HG03558 (cell line): ENCODE measurements at regions not wholly inside any gene's neighbourhood (a gene's known extent, or its start where the extent isn't known, plus 50 kb on each side); places are given as distances from the start of the nearest gene placed in this dataset.
"Not testable (repeated sequence)": the region's sequence is repeated elsewhere in the genome, so short reads cannot be mapped to it uniquely, and the experiment has no call there.

Experiments
- ATAC-seq: cut with Tn5 transposase; IDR thresholded peaks from one replicate; pipeline ENCODE4 v1.9.1; 2021; ENCODE audit warnings: moderate number of reproducible peaks; ENCODE audit not compliant: unreplicated experiment; ENCODE audit errors: extremely low read depth

DNA sequence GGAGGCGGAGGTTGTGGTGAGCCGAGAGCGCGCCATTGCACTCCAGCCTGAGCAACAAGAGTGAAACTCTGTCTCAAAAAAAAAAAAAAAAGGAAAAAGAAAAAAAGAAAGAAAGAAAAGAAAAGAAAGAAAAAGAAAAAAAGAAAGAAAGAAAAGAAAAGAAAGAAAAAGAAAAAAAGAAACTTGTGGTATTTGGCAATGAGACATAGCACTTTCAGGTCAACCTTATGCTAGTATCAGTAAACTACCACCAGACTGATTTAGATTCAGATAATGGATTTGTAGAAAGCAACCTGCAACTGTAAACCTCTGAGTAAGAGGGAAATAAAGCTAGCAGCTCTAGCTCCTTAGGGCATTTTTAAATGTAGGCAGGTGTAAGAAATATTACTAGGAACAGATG is 144.0 kb upstream of the ZNF608 start:
- not testable (repeated sequence) for ATAC-seq

DNA sequence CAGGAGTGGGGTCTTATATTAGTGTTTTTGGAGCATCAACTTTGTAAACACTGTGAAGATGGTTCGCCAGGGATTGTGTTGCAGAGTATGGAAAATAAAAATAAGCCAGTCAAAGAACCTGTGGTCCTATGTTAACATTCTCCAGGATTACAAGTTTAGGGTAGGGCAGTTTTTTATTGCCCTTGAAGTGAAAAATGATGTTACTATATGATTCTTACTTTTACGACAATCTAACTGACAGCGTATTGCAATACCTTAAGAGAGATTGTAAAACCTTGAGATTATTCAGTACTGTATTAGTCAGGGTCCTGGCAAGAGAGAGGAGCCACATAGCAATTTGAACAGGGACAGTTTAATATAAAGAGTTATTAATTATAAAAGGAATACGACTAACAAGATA is 144.7 kb upstream of the ZNF608 start:
- ATAC-seq, result no peak

- ATAC-seq, result no peak
Observed at GRCh38 chr5:124892185-124892848, 145.9 kb upstream of the ZNF608 start.

GRCh38 chr5:124894541-124894940 is 148.1 kb upstream of the ZNF608 start:
- ATAC-seq, result no peak

- ATAC-seq, result no peak
Observed at GRCh38 chr5:124895236-124895635, 148.8 kb upstream of the ZNF608 start.

- ATAC-seq, result no peak
Observed at GRCh38 chr5:124901081-124901480, 154.6 kb upstream of the ZNF608 start.

DNA sequence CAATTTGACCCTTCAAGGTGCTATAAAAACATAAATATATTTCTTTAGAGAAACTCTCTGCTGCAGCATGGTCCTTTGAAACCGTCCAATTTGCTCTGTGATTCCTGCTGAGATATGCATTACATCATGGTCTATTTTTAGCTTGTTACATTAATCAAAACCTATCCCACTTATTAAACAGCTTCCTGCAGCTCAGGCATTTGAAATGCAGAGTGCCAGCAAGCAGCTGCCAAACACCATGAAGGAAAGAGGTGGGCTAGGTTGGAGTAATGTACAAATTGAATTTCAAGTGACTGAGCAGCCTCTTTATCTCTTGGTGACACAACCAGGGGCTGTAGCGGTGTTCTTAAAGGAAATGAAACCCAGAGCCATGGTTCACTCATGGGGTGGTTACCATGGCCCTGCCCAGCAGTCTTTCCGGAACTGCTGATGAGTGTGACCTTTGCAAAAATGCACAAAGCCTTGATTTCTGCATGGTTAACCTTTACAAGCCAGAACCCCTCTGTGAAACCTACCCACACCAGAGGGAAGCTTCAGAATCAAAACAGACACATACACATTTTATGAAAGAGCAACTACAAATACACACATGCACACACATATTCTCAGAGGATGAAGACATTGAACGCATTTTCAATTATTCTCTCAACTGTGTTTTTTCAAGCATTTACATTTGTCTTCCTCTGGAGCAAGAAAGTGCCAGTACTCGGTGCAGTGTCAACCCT is 155.8 kb upstream of the ZNF608 start:
- ATAC-seq, result peak; percentile 96

DNA sequence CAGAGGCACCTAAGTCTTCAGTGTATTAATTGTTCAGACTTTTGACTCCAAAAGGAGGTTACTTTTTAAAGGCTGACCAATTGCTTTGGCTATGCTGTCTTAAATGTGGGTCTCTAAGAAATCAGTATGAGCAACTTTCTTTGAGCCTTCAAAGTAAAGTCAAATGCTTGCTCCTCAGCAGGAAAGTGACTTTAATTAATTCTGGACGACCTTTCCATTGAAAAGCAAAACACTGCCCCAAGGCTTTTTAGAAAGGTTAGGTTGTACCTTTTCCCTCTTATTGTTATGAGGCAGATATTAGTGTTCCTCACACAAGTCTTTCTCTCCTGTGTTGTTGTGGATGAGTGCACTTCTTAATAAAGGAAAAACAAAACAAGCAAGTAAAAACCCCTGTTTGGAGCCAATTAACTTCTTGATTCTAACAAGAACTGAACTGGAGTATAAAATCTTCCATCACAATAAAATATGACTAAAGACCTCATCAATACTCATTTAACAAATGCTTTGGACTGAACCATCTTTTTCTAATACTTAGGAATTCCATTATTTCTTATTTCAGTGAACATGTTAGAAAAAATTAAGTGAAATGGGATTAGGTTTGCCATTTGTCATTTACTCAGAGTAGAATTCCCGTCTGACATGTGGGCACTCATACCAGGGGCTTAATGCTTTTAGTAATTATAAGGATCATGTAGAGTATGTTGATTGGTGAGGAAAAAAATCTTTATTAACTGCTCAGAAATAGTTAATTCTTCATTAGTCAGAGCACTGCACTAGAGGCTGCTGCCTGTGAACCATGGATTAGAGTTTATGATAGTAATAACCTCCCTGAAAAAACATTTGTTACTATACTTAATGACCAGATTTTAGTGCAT is 159.1 kb upstream of the ZNF608 start:
- no peak for ATAC-seq

GRCh38 chr5:124906339-124907097 is 160.1 kb upstream of the ZNF608 start:
- ATAC-seq, result no peak

DNA sequence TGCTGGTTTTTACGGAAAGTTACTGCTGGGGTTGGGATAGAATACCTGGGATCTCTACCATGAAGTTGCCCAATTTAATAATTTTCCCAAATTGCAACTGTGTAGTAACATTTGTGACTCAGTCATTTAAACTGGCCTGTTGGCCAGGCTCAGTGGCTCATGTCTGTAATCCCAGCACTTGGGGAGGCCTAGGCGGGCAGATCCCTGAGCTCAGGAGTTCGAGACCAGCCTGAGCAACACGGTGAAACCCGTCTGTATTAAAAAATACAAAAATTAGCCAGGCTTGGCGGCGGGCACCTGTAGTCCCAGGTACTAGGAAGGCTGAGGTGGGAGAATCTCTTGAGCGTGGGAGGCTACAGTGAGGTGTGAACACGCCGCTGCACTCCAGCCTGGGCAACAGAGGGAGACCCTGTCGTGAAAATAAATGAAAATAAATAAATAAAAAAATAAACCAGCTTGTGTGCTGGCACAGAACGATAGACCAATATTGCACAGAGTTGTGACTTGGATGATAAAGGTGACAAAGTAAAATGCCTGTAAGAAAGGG is 160.7 kb upstream of the ZNF608 start:
- ATAC-seq, result no peak

DNA sequence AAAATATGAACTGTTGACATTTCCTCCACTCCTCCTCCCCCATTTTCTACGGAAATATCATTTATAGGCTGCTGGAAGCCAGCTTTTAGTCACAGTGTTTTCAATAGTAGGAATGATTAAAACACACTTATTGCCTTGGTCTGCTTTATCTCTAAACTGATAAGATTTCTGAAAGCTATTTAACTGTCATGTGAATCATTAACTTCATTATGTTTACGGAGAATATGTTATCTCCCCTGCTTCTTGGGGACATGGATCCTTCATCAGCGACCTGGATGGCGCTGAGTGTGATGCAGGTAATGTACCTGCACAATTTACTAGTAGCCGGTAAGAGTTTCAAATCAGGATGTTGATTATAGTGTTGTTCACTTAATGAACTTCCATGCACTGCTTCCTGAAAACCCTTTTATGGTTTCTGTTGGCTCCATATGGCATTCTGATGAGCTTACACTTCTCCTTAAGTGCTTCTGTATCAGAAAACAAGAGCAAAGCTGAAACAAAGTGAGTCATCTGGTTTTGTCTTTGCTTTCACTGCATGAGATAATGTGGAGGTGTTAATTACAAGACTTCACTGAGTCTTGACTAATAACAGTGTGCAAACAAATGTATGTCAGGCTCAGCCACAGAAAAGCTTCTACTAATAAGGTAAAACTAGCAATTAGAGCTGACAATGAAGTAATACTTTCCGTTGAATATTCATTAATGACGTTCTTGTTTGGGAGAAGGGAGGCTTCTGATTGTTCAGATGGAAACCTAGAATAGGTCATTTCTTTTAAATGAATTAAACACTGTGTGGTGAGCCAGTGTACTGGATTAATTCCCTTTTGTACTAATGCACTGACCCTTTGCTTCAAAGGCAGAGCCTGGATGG is 162.4 kb upstream of the ZNF608 start:
- peak; percentile 86 for ATAC-seq

DNA sequence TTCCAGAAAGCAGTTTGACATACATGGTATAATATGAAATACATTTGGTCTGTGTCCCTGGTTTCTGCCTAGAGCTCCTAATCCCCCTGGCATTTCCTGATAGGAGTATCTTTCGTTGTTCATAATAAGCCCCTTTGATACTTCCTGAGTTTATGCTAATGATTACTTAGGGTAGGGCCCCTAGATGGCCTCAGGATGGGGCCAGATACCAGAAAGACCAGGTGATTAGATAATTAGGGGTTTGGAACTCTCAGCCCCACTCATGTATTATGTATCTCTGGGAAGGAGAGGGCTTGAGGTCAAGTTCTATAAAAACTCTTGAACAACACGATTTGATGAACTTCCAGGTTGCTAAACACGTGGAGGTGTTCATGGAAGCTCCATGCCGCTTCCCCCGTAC is 163.3 kb upstream of the ZNF608 start:
- ATAC-seq, result no peak

GRCh38 chr5:124910354-124911016 is 164.0 kb upstream of the ZNF608 start:
- ATAC-seq, result no peak

- no peak for ATAC-seq
Observed at GRCh38 chr5:124912638-124913328, 166.3 kb upstream of the ZNF608 start.

DNA sequence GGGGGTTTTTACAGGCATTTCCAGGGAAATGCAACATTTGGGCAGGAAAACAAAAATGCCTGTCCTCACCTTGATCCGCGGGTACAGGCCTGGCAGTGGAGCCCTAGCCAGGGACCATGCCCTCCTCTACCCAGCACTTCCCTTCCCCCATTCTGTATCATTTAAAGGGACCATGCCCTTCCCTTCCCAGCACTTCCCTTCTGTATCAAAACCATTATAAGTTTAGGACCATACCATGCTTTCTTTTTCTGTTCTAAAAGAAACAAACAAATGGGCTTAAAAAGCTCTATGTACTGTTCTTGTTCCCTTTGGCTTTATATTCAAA is 166.9 kb upstream of the ZNF608 start:
- ATAC-seq, result no peak

GRCh38 chr5:124916313-124916712 is 169.9 kb upstream of the ZNF608 start:
- ATAC-seq, result not testable (repeated sequence)

DNA sequence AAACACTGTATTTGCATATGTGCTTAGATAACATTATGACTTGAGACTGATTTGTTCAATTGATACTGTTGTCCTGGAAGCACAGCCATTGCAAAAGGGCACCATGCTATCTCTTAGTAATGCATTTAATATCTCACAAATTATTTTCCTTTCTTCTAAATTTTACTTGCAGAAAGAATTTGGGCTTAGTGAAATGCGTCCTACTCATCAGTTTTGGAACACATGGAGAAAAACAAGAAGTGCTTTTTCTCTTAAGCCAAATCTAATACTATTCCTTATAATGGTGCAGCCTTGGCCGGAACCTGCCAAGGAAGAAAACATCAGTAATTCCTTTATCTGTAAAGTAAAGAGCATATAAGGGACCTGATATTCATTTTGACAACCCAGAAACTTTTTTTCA is 172.2 kb upstream of the ZNF608 start:
- ATAC-seq, result no peak

DNA sequence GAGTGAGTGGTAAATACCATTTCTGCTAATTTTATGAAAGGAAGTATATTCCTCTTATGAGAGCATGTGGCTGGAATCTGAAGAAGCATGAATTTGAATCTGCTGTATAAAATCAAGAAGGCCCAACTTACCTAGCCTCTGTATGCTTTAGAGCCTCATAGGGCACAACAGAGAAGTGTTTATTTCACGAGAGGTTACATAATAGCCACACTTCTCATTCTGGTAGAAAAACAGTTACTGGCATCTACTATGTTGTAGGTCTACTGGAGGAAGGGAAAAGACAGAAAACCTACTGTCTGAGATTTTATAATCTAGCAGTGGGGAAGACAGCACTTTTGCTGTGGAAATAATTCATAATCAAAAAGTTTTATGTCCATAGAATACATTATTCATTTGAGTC is 172.6 kb upstream of the ZNF608 start:
- ATAC-seq, result no peak
